Hepatocyte (in vitro differentiated cells): ENCODE measurements at regions not wholly inside any gene's neighbourhood (a gene's known extent, or its start where the extent isn't known, plus 50 kb on each side); places are given as distances from the start of the nearest gene placed in this dataset.

Experiments used
- CTCF ChIP-seq: fragments of 200-600 bp; sonication (generic); IDR thresholded peaks from 2 replicates; pipeline ENCODE4 v1.5.1; 2016; ENCODE audit warnings: antibody characterized with exemption, mild to moderate bottlenecking; ENCODE audit not compliant: poor library complexity
- EZH2 ChIP-seq: fragments of 200-600 bp; sonication (generic); IDR thresholded peaks from 2 replicates; pipeline ENCODE4 v1.6.1; 2016; ENCODE audit warnings: antibody characterized with exemption, mild to moderate bottlenecking, borderline replicate concordance
- EZH2phosphoT487 ChIP-seq: fragments of 200-600 bp; sonication (generic); IDR thresholded peaks from one replicate; pipeline ENCODE4 v1.6.1; 2018; ENCODE audit warnings: antibody characterized with exemption, mild to moderate bottlenecking, low read depth, moderate library complexity; ENCODE audit not compliant: unreplicated experiment, severe bottlenecking

- TF ChIP-seq CTCF (no peak), EZH2 (no peak), EZH2phosphoT487 (no peak)
These were observed 186.1 kb upstream of the IZUMO3 start for GRCh38 chr9:24731754-24732153.
